ENCODE measurements at regions not wholly inside any gene's neighbourhood (a gene's known extent, or its start where the extent isn't known, plus 50 kb on each side); places are given as distances from the start of the nearest gene placed in this dataset.

DNA sequence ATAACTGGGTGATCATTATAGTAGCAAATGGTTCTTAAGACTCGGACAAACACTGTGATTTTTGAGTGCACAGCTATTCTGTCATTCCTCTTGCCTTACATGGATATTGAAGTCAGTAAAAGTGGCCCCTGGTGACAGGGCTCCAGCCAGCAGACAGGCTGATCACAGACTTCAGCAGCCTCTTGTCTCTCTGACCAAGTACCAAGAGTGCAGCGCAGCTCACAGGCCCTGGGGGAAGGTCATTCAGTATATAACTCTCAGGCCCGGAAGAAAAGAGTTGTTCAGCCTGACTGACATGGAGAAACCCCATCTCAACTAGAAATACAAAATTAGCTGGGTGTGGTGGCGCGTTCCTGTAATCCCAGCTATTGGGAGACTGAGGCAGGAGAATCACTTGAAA, 202.6 kb downstream of the HRH4 start:
- TF ChIP-seq, protein P1, sequence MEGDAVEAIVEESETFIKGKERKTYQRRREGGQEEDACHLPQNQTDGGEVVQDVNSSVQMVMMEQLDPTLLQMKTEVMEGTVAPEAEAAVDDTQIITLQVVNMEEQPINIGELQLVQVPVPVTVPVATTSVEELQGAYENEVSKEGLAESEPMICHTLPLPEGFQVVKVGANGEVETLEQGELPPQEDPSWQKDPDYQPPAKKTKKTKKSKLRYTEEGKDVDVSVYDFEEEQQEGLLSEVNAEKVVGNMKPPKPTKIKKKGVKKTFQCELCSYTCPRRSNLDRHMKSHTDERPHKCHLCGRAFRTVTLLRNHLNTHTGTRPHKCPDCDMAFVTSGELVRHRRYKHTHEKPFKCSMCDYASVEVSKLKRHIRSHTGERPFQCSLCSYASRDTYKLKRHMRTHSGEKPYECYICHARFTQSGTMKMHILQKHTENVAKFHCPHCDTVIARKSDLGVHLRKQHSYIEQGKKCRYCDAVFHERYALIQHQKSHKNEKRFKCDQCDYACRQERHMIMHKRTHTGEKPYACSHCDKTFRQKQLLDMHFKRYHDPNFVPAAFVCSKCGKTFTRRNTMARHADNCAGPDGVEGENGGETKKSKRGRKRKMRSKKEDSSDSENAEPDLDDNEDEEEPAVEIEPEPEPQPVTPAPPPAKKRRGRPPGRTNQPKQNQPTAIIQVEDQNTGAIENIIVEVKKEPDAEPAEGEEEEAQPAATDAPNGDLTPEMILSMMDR (IDR thresholded peaks at IDR 0.05), result no peak
- no peak for TF ChIP-seq POLR2A (IDR thresholded peaks at IDR 0.05; ENCODE audit: low read depth)
- TF ChIP-seq POLR2AphosphoS5 (IDR thresholded peaks at IDR 0.05), result no peak
- TF ChIP-seq EP300 (IDR thresholded peaks at IDR 0.05), result no peak
